Glutamatergic neuron (in vitro differentiated cells): ENCODE measurements at regions not wholly inside any gene's neighbourhood (a gene's known extent, or its start where the extent isn't known, plus 50 kb on each side); places are given as distances from the start of the nearest gene placed in this dataset.

ENCODE experiments used
- DNase-seq: peaks from one replicate; pipeline ENCODE4 v3.0.0; 2022
- H3K27ac Mint-ChIP-seq: one replicate; pipeline ENCODE4 v1.8.0; 2020; ENCODE audit warnings: mild to moderate bottlenecking, mixed read lengths, inconsistent platforms; ENCODE audit not compliant: unreplicated experiment
- H3K27me3 Mint-ChIP-seq: one replicate; pipeline ENCODE4 v1.8.0; 2020; ENCODE audit warnings: mild to moderate bottlenecking, moderate library complexity, mixed read lengths, inconsistent platforms; ENCODE audit not compliant: unreplicated experiment
- H3K36me3 Mint-ChIP-seq: one replicate; pipeline ENCODE4 v1.8.0; 2020; ENCODE audit warnings: mild to moderate bottlenecking, mixed read lengths, inconsistent platforms; ENCODE audit not compliant: unreplicated experiment
- H3K4me1 Mint-ChIP-seq: one replicate; pipeline ENCODE4 v1.8.0; 2020; ENCODE audit warnings: mild to moderate bottlenecking, low read depth, mixed read lengths, inconsistent platforms; ENCODE audit not compliant: unreplicated experiment
- H3K4me3 Mint-ChIP-seq: one replicate; pipeline ENCODE4 v1.8.0; 2020; ENCODE audit warnings: mild to moderate bottlenecking, mixed read lengths, inconsistent platforms; ENCODE audit not compliant: unreplicated experiment
- H3K9me3 Mint-ChIP-seq: one replicate; pipeline ENCODE4 v1.8.0; 2020; ENCODE audit warnings: mild to moderate bottlenecking, moderate library complexity, mixed read lengths, inconsistent platforms; ENCODE audit not compliant: unreplicated experiment
- CTCF ChIP-seq: fragments of 200-600 bp; sonication (generic); IDR thresholded peaks from one replicate; pipeline ENCODE4 v1.5.0; 2021; ENCODE audit not compliant: partially characterized antibody, unreplicated experiment

- Mint-ChIP-seq H3K27ac (no peak overlapping the region), H3K4me1 (peaks cover 12% of the 10 kb centered on the region), H3K36me3 (no peaks in the 10 kb centered on the region), H3K9me3 (peaks cover 1% of the 10 kb centered on the region), H3K27me3 (no peaks in the 10 kb centered on the region), H3K4me3 (no peak overlapping the region)
- no peak for TF ChIP-seq CTCF
- no peak for DNase-seq
Measured at GRCh38 chr3:6125520-6125919, 735.4 kb upstream of the GRM7 start.

- Mint-ChIP-seq H3K4me3 (no peak overlapping the region), H3K36me3 (no peaks in the 10 kb centered on the region), H3K27me3 (no peaks in the 10 kb centered on the region), H3K4me1 (peaks cover 10% of the 10 kb centered on the region), H3K9me3 (peaks cover 1% of the 10 kb centered on the region), H3K27ac (no peak overlapping the region)
- TF ChIP-seq CTCF = no peak
- DNase-seq = no peak
Measured at GRCh38 chr3:6132684-6133432, 728.1 kb upstream of the GRM7 start.

GRCh38 chr3:6142707-6143106 is 718.2 kb upstream of the GRM7 start:
- no peaks in the 10 kb centered on the region for H3K4me1 Mint-ChIP-seq
- TF ChIP-seq CTCF = no peak
- no peak overlapping the region for H3K27ac Mint-ChIP-seq
- no peaks in the 10 kb centered on the region for H3K9me3 Mint-ChIP-seq
- no peak overlapping the region for H3K4me3 Mint-ChIP-seq
- DNase-seq = no peak
- no peaks in the 10 kb centered on the region for H3K36me3 Mint-ChIP-seq
- H3K27me3 Mint-ChIP-seq = peaks cover under 1% of the 10 kb centered on the region

DNA sequence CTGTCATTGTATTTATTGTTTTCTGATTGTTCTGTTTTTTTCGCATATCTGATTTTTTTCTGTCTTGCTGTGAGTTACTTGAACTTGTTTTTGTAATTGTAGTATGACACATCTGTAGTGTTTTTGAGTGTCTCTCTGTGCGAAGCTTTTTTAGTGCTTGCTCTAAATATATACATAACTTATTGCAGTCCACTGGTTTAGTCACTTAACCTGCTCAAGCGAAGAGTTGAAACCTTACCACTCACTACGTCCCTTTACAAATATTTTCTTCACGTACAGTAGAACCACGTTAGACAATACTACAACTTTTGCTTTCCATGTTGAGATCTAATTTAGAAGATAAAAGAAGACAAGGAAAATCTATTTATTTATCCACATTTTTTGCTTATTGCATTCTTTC is 713.0 kb upstream of the GRM7 start:
- H3K4me3 Mint-ChIP-seq = no peak overlapping the region

More for the DNA sequence above, 713.0 kb upstream of the GRM7 start:
- no peaks in the 10 kb centered on the region for H3K36me3 Mint-ChIP-seq
- H3K27me3 Mint-ChIP-seq = peaks cover 4% of the 10 kb centered on the region
- no peak for TF ChIP-seq CTCF
- no peak for DNase-seq
- no peak overlapping the region for H3K27ac Mint-ChIP-seq
- H3K4me1 Mint-ChIP-seq = peaks cover 4% of the 10 kb centered on the region
- H3K9me3 Mint-ChIP-seq = no peaks in the 10 kb centered on the region
